ENCODE measurements at regions not wholly inside any gene's neighbourhood (a gene's known extent, or its start where the extent isn't known, plus 50 kb on each side); places are given as distances from the start of the nearest gene placed in this dataset.

DNA sequence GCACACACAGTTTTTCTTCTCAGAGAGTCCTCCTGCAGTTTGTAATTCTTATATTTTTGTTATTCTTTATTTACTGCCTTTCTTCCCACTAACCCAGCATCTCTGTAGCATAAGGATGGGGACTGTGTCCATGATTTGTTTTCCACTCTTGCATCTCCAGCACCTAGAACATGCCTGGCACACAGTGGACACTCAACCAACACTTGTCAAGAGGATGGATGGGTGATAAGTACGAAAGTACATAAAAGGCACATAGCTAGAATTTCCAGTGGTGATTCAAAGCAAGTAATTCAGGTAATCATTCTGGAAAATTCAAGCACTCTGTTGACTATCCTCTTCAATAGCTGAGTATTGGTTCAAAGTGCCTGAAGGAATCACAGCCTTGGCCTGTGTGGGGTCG lies 60.2 kb upstream of the TRIO start:
- no peak for DNase-seq
- Histone ChIP-seq H3K9me3 (no peaks in the 10 kb centered on the region), H3K36me3 (no peaks in the 10 kb centered on the region), H3K4me3 (no peak overlapping the region), H3K4me1 (no peaks in the 10 kb centered on the region), H3K27ac (no peak overlapping the region), H3K27me3 (replicated peaks in 1 of 7) (peaks cover 0 to 6% (median 0%) of the 10 kb centered on the region in 7 donors)
- TF ChIP-seq, protein P1, sequence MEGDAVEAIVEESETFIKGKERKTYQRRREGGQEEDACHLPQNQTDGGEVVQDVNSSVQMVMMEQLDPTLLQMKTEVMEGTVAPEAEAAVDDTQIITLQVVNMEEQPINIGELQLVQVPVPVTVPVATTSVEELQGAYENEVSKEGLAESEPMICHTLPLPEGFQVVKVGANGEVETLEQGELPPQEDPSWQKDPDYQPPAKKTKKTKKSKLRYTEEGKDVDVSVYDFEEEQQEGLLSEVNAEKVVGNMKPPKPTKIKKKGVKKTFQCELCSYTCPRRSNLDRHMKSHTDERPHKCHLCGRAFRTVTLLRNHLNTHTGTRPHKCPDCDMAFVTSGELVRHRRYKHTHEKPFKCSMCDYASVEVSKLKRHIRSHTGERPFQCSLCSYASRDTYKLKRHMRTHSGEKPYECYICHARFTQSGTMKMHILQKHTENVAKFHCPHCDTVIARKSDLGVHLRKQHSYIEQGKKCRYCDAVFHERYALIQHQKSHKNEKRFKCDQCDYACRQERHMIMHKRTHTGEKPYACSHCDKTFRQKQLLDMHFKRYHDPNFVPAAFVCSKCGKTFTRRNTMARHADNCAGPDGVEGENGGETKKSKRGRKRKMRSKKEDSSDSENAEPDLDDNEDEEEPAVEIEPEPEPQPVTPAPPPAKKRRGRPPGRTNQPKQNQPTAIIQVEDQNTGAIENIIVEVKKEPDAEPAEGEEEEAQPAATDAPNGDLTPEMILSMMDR (IDR thresholded peaks at IDR 0.05 in 8 of 11, conservative IDR thresholded peaks at IDR 0.05 in 3 of 11), result no peak
- no peak for TF ChIP-seq POLR2AphosphoS5 (IDR thresholded peaks at IDR 0.05)
- WGBS, 5 donors, result 73 to 89% (median 82%) methylated on average over 2 of the region's 2 CpGs
- intact Hi-C loops (cut with DNase I; ENCODE audit: low total_unique reads), result no loop called here

DNA sequence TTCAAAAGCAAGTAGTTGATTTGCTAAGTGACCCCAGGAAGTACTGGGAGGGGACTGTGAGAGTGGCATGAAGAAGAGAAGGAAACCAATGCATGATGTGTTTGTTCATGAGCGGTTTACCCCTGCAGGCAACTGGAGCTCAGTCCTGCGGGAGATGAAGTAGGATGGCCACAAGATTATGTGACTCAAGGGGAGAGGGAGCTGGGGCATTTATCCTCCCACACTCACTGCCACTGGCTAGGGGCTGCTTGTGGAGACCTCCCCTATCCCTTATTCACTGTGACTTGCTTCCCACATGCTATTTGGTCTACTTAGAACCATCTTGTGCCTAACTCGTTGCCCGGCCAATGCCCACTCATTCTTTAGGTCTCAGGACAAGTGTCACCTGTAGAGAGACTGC lies 60.6 kb upstream of the TRIO start:
- intact Hi-C loops (cut with DNase I; ENCODE audit: low total_unique reads), result no loop called here
- Histone ChIP-seq H3K4me3 (no peak overlapping the region), H3K9me3 (no peaks in the 10 kb centered on the region), H3K4me1 (no peaks in the 10 kb centered on the region), H3K27me3 (replicated peaks in 1 of 7) (peaks cover 0 to 6% (median 0%) of the 10 kb centered on the region in 7 donors), H3K36me3 (no peaks in the 10 kb centered on the region), H3K27ac (no peak overlapping the region)
- WGBS, 5 donors, result 68 to 94% (median 73%) methylated on average over 4 of the region's 4 CpGs
- no peak for DNase-seq
- TF ChIP-seq, protein P1 (IDR thresholded peaks at IDR 0.05 in 8 of 11, conservative IDR thresholded peaks at IDR 0.05 in 3 of 11), result no peak
- TF ChIP-seq POLR2A (IDR thresholded peaks at IDR 0.05) (no peak), POLR2AphosphoS5 (IDR thresholded peaks at IDR 0.05) (no peak)

DNA sequence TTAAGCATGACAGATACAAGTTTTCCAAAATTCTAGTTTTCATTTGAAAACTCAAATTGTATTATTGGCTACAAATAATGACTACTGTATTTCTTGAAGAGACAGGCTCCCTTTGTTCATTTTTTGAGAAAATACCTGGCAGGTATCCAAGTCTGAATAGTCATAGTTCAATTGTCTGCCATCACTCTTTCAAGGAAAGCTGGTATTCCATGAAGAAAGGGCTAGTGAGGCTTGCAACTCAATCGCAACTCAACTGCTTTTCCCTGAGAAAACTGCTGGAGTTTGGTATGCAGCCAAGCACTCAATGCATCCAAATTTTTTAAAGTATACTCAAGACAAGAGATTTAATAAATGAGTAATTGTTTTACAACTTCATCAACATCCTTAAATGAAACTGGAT lies 61.4 kb upstream of the TRIO start:
- DNase-seq, result no peak
- WGBS, 5 donors, result 68 to 79% (median 73%) methylated on average over 1 of the region's 1 CpG
- intact Hi-C loops (cut with DNase I; ENCODE audit: low total_unique reads), result no loop called here

DNA sequence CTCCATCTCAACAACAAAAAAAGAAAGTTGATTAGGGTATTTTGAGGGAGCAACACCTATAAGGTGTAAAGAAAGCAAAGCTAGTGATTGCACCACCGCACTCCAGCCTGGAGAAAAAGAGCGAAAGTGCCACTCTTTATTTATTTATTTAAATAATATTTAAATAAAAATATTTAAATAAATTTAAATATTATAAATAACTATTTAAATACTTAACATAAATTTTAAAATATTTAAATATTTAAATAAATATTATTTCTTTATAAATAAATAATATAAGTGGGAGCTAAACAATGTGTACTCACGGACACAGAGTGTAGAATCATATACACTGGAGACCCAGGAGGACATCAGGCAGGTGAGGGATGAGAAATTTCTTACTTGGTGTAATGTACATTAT lies 64.4 kb upstream of the TRIO start:
- Histone ChIP-seq H3K27me3 (replicated peaks in 1 of 7) (no peaks in the 10 kb centered on the region), H3K36me3 (no peaks in the 10 kb centered on the region), H3K4me3 (no peak overlapping the region), H3K27ac (no peak overlapping the region), H3K9me3 (no peaks in the 10 kb centered on the region), H3K4me1 (no peaks in the 10 kb centered on the region)
- DNase-seq, result no peak
- WGBS, 5 donors, result 93 to 98% (median 97%) methylated on average over 3 of the region's 3 CpGs
- TF ChIP-seq POLR2A (IDR thresholded peaks at IDR 0.05), result no peak
- no peak for TF ChIP-seq POLR2AphosphoS5 (IDR thresholded peaks at IDR 0.05)
- TF ChIP-seq, protein P1 (IDR thresholded peaks at IDR 0.05 in 8 of 11, conservative IDR thresholded peaks at IDR 0.05 in 3 of 11), result no peak
- intact Hi-C loops (cut with DNase I; ENCODE audit: low total_unique reads), result no loop called here

More for the DNA sequence above, 61.4 kb upstream of the TRIO start:
- TF ChIP-seq POLR2AphosphoS5 (IDR thresholded peaks at IDR 0.05), result no peak
- TF ChIP-seq POLR2A (IDR thresholded peaks at IDR 0.05), result no peak
- TF ChIP-seq, protein P1 (IDR thresholded peaks at IDR 0.05 in 8 of 11, conservative IDR thresholded peaks at IDR 0.05 in 3 of 11), result no peak
- no peaks in the 10 kb centered on the region for H3K9me3 ChIP-seq
- no peak overlapping the region for H3K27ac ChIP-seq
- H3K4me1 ChIP-seq, result no peaks in the 10 kb centered on the region
- H3K27me3 ChIP-seq (replicated peaks in 1 of 7), result peaks cover 0 to 6% (median 0%) of the 10 kb centered on the region in 7 donors
- H3K4me3 ChIP-seq, result no peak overlapping the region
- H3K36me3 ChIP-seq, result no peaks in the 10 kb centered on the region

Data from spleen (tissue), 11 donors.